GM21423 (cell line): ENCODE measurements at regions not wholly inside any gene's neighbourhood (a gene's known extent, or its start where the extent isn't known, plus 50 kb on each side); places are given as distances from the start of the nearest gene placed in this dataset.
"Not testable (repeated sequence)": the region's sequence is repeated elsewhere in the genome, so short reads cannot be mapped to it uniquely, and the experiment has no call there.

Experiments
- ATAC-seq: cut with Tn5 transposase; IDR thresholded peaks from one replicate; pipeline ENCODE4 v1.9.1; 2021; ENCODE audit warnings: mild to moderate bottlenecking, moderate library complexity; ENCODE audit not compliant: unreplicated experiment

- ATAC-seq = no peak
These were observed 117.9 kb upstream of the DAB2 start for GRCh38 chr5:39542511-39543285.

- no peak for ATAC-seq
These were observed 117.1 kb upstream of the DAB2 start for GRCh38 chr5:39541920-39542319.

- ATAC-seq = no peak
These were observed 114.7 kb upstream of the DAB2 start for GRCh38 chr5:39539470-39539869.

GRCh38 chr5:39534690-39535089 lies 109.9 kb upstream of the DAB2 start:
- ATAC-seq = no peak

- ATAC-seq = no peak
These were observed 109.0 kb upstream of the DAB2 start for GRCh38 chr5:39533749-39534148.

GRCh38 chr5:39532511-39532910 lies 107.7 kb upstream of the DAB2 start:
- no peak for ATAC-seq

- ATAC-seq = no peak
These were observed 106.5 kb upstream of the DAB2 start for GRCh38 chr5:39531306-39531705.

GRCh38 chr5:39526914-39527477 lies 102.2 kb upstream of the DAB2 start:
- no peak for ATAC-seq

GRCh38 chr5:39525781-39526180 lies 101.0 kb upstream of the DAB2 start:
- not testable (repeated sequence) for ATAC-seq

GRCh38 chr5:39525271-39525670 lies 100.5 kb upstream of the DAB2 start:
- no peak for ATAC-seq

- no peak for ATAC-seq
These were observed 99.0 kb upstream of the DAB2 start for GRCh38 chr5:39523821-39524220.

GRCh38 chr5:39521940-39522590 lies 97.3 kb upstream of the DAB2 start:
- ATAC-seq = no peak

GRCh38 chr5:39521098-39521860 lies 96.5 kb upstream of the DAB2 start:
- no peak for ATAC-seq

- no peak for ATAC-seq
These were observed 95.4 kb upstream of the DAB2 start for GRCh38 chr5:39520232-39520572.

GRCh38 chr5:39519566-39520231 lies 94.9 kb upstream of the DAB2 start:
- no peak for ATAC-seq

GRCh38 chr5:39519079-39519478 lies 94.3 kb upstream of the DAB2 start:
- no peak for ATAC-seq

- no peak for ATAC-seq
These were observed 93.7 kb upstream of the DAB2 start for GRCh38 chr5:39518516-39518915.

GRCh38 chr5:39517800-39518199 lies 93.0 kb upstream of the DAB2 start:
- no peak for ATAC-seq

- ATAC-seq = no peak
These were observed 91.1 kb upstream of the DAB2 start for GRCh38 chr5:39515881-39516280.

- ATAC-seq = no peak
These were observed 88.5 kb upstream of the DAB2 start for GRCh38 chr5:39513236-39513635.

- ATAC-seq = no peak
These were observed 81.4 kb upstream of the DAB2 start for GRCh38 chr5:39506211-39506610.
